T-helper 2 cell treated with Interferon-gamma antibody and Interleukin-4, amounts not matched to agents 5 μg/mL and 100 μg/mL, for 36 hours (primary cell): ENCODE measurements at regions not wholly inside any gene's neighbourhood (a gene's known extent, or its start where the extent isn't known, plus 50 kb on each side); places are given as distances from the start of the nearest gene placed in this dataset.
"Not testable (repeated sequence)": the region's sequence is repeated elsewhere in the genome, so short reads cannot be mapped to it uniquely, and the experiment has no call there.

Experiments used
- DNase-seq: peaks from one replicate; pipeline ENCODE4 v3.0.0; 2021; ENCODE audit warnings: low spot score
- H3K27ac Mint-ChIP-seq: one replicate; pipeline ENCODE4 v1.8.0; 2021; ENCODE audit warnings: mild to moderate bottlenecking, mixed read lengths
- H3K27me3 Mint-ChIP-seq: one replicate; pipeline ENCODE4 v1.8.0; 2021; ENCODE audit warnings: low read depth, mixed read lengths
- H3K36me3 Mint-ChIP-seq: one replicate; pipeline ENCODE4 v1.8.0; 2021; ENCODE audit warnings: low read depth, mixed read lengths
- H3K4me1 Mint-ChIP-seq: one replicate; pipeline ENCODE4 v1.8.0; 2021; ENCODE audit warnings: low read depth, mixed read lengths
- H3K4me3 Mint-ChIP-seq: one replicate; pipeline ENCODE4 v1.8.0; 2022; ENCODE audit warnings: mild to moderate bottlenecking, moderate library complexity, mixed read lengths
- H3K9me3 Mint-ChIP-seq: one replicate; pipeline ENCODE4 v1.8.0; 2021; ENCODE audit warnings: mixed read lengths

DNA sequence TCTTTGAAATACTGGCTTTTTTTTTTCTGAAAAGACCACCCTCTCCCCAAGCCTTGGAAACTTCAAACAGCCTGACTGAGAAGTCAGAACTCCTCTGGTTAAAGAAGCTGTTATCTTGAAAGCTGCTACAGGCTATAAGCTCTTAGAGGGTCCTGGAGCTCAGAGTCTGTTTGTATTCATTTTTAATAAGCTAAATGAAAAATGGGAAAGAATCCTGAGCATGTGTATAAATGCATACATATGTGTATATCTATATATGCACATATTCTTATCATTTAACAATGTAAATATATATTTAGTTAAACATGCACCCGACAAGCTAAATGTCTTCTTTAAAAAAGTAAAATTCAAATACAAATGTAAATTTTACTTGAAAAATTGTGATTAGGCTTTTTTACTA, 494.9 kb upstream of the POU3F2 start:
- Mint-ChIP-seq H3K27me3 (no peaks in the 10 kb centered on the region), H3K4me1 (no peaks in the 10 kb centered on the region), H3K27ac (no peak overlapping the region), H3K36me3 (no peaks in the 10 kb centered on the region), H3K9me3 (no peaks in the 10 kb centered on the region), H3K4me3 (no peak overlapping the region)
- no peak for DNase-seq

DNA sequence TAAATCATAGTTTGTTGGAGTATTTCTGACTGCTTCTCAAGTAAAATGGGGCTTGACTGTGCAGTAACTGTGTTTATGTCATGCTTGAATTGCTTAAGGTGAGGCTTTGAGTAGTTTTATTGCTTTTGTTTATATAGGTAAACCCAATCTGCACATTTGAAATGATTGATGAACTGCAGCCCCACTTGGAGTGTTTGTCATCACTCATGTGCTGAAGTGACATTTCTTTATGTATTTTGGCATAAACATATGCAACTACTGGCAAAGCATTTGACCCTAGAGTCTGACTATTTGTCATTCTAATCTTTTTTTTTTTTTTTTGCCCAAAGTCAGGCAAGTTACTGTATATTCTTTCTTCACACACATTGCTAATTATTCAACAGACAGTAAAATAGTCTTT, 491.4 kb upstream of the POU3F2 start:
- no peaks in the 10 kb centered on the region for H3K36me3 Mint-ChIP-seq
- DNase-seq, result no peak

DNA sequence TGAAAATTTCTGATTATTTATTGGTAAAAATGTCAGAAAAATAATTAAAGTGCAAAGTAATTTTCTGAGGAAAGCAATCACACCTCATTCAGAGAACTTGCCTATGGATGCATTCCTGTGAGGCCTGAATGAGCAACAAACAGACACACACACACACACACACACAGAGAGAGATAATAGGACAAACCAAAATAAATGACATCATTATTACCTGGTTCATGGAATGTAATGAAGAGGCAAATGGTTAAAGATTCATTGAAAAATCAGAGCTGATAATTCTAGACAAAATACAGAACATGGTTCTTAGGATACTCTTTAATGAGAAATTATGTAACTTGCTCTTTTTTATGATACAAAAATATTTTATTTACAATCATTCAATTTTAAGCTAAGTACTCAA, 490.6 kb upstream of the POU3F2 start:
- Mint-ChIP-seq H3K27me3 (no peaks in the 10 kb centered on the region), H3K9me3 (no peaks in the 10 kb centered on the region), H3K27ac (no peak overlapping the region), H3K36me3 (no peaks in the 10 kb centered on the region), H3K4me3 (no peak overlapping the region), H3K4me1 (no peaks in the 10 kb centered on the region)
- no peak for DNase-seq

More for the DNA sequence above, 491.4 kb upstream of the POU3F2 start:
- Mint-ChIP-seq H3K4me3 (no peak overlapping the region), H3K27ac (no peak overlapping the region), H3K27me3 (no peaks in the 10 kb centered on the region), H3K4me1 (no peaks in the 10 kb centered on the region), H3K9me3 (no peaks in the 10 kb centered on the region)

DNA sequence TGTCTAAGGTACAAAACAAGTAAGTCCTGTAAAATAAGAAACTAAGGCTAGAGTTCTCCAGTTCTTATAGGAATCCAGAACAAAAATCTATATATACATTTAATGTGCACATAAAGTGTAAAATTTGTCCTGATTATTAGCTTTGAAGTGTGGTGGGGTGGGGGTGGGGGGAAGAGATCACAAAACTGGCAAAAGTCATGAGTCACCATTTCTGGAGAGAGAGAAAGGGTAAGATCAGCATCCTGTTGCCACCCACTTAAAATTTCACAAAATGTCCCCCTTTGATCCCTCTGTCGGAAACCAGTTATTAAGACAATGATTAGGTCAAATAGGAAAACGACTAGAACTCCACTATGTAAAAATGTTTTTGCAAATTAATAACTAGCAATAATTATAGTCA, 482.0 kb upstream of the POU3F2 start:
- no peak overlapping the region for H3K27ac Mint-ChIP-seq
- DNase-seq, result no peak
- H3K27me3 Mint-ChIP-seq, result no peaks in the 10 kb centered on the region
- H3K36me3 Mint-ChIP-seq, result no peaks in the 10 kb centered on the region
- H3K4me1 Mint-ChIP-seq, result no peaks in the 10 kb centered on the region
- no peak overlapping the region for H3K4me3 Mint-ChIP-seq
- no peaks in the 10 kb centered on the region for H3K9me3 Mint-ChIP-seq

DNA sequence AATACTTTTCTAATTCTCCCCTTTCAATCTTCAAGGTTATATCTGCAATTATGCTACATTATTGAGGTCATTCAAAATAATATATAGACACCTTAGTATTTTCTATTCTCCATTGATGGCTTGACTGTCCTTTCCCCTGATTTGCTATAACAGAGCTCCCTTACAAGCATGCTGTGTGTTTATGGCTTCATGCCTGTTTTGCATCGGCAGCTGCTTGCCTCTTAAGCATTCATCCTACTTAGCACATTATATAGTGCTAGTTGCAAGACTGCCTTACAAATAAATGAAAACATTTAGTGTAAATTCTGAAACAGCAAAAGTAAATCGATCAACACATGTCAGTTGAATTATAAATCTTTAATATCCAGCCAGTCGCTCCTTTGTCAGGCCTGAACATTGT, 476.2 kb upstream of the POU3F2 start:
- H3K36me3 Mint-ChIP-seq, result no peaks in the 10 kb centered on the region
- no peaks in the 10 kb centered on the region for H3K27me3 Mint-ChIP-seq
- H3K4me3 Mint-ChIP-seq, result no peak overlapping the region
- no peak for DNase-seq
- H3K4me1 Mint-ChIP-seq, result no peaks in the 10 kb centered on the region
- no peak overlapping the region for H3K27ac Mint-ChIP-seq
- H3K9me3 Mint-ChIP-seq, result no peaks in the 10 kb centered on the region

DNA sequence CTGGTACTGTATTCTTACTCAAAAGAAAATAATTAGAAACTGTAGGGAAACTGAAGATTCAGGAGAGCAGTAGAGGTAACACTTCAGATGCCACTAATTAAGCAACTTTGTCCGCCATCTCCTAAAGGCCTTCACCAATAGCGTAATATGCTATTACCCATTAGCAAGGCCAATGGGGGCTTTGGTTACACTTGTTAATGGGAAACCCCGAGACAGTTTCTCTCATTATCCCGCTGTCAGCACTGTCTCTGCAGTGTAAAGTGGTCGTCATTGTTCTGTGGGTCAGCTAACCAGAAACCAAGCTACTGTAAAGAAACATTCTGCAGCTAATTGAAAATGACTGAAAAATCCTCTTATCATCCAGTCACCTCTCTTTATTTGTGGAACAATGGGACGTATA, 468.0 kb upstream of the POU3F2 start:
- Mint-ChIP-seq H3K27ac (no peak overlapping the region), H3K4me3 (no peak overlapping the region), H3K36me3 (no peaks in the 10 kb centered on the region), H3K9me3 (no peaks in the 10 kb centered on the region), H3K4me1 (no peaks in the 10 kb centered on the region), H3K27me3 (no peaks in the 10 kb centered on the region)
- DNase-seq, result no peak

DNA sequence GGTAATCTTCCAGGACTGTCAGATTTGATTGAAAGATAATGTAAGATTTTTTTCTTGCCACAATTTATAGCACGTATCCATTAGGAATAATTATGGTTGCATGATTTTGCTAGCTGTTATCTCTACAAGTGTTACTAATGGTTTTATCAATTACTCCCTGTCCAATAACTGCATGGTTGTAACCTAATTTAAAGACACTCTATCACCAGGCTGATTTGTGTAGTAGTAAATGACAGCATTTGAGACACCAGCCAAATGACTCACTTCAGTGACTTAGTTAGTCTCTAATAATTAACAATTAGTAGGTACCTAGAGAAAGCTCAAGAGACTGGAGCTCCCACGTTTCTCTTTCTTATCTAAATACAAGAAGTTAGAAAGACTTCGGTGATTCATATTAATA, 453.8 kb upstream of the POU3F2 start:
- H3K4me3 Mint-ChIP-seq, result no peak overlapping the region
- H3K36me3 Mint-ChIP-seq, result no peaks in the 10 kb centered on the region
- no peaks in the 10 kb centered on the region for H3K9me3 Mint-ChIP-seq
- no peak overlapping the region for H3K27ac Mint-ChIP-seq
- H3K4me1 Mint-ChIP-seq, result no peaks in the 10 kb centered on the region
- no peak for DNase-seq
- H3K27me3 Mint-ChIP-seq, result no peaks in the 10 kb centered on the region

DNA sequence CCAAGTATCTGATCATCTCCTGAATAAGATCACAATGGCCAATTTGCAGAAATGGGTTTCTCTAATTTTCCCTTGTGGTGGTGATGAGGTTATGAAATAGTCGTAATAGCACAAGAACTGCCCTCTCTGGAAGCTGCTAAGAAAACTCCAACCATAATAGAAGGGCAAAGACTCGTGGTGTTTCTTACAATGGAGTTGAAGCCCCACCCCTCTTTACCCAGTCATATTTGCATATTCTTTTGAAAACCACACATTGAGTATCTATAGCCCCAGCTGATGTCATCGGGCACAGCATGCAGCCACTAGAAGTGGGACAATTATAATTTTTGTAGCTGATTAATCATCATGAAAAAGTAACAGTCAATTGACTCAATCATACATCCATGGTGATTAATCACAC, 452.1 kb upstream of the POU3F2 start:
- H3K4me3 Mint-ChIP-seq, result no peak overlapping the region
- DNase-seq, result no peak
- no peaks in the 10 kb centered on the region for H3K9me3 Mint-ChIP-seq
- no peak overlapping the region for H3K27ac Mint-ChIP-seq
- no peaks in the 10 kb centered on the region for H3K27me3 Mint-ChIP-seq
- no peaks in the 10 kb centered on the region for H3K36me3 Mint-ChIP-seq
- no peaks in the 10 kb centered on the region for H3K4me1 Mint-ChIP-seq

DNA sequence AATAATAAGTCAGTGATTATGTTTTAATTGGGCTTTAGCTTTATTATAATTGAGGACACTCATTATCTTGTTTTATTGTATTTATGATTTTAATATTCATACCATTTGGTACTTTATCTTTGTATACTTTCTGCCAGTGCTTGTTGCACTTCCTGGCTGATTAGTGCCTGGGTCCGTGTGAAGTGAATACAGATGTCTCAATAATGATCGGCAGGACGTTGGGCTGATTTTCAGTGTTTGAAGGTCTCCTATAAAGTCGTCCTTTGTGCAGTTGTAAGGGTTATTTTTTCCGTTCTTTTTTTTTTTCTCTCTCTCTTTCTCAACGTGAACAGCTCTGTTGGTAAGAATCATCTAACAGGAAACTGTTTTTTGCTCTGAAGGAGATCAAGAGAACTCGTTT, 450.0 kb upstream of the POU3F2 start:
- H3K9me3 Mint-ChIP-seq, result no peaks in the 10 kb centered on the region
- no peaks in the 10 kb centered on the region for H3K4me1 Mint-ChIP-seq
- no peak overlapping the region for H3K27ac Mint-ChIP-seq
- H3K27me3 Mint-ChIP-seq, result no peaks in the 10 kb centered on the region
- no peak for DNase-seq
- H3K36me3 Mint-ChIP-seq, result no peaks in the 10 kb centered on the region
- H3K4me3 Mint-ChIP-seq, result no peak overlapping the region

DNA sequence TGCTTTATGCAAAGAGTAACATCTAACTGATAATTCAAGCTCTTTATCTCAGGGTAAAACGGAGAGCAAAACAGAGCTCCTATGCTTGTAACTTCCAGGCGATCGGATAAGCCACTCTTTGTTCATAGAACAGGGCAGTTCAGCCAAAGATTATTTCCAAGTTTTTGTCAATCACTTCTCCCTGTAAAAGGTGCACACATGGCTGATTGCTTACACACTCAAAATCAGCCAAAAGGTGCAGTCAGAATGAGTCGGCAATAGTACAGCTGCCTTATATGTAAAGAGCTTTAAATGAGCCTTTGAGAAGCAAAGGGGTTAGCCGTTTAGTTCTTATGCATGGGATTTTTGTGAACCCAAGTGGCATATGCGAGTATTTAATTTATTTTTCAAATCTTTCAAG, 449.6 kb upstream of the POU3F2 start:
- no peak for DNase-seq
- Mint-ChIP-seq H3K4me1 (no peaks in the 10 kb centered on the region), H3K27me3 (no peaks in the 10 kb centered on the region), H3K36me3 (no peaks in the 10 kb centered on the region), H3K9me3 (no peaks in the 10 kb centered on the region), H3K27ac (no peak overlapping the region), H3K4me3 (no peak overlapping the region)

DNA sequence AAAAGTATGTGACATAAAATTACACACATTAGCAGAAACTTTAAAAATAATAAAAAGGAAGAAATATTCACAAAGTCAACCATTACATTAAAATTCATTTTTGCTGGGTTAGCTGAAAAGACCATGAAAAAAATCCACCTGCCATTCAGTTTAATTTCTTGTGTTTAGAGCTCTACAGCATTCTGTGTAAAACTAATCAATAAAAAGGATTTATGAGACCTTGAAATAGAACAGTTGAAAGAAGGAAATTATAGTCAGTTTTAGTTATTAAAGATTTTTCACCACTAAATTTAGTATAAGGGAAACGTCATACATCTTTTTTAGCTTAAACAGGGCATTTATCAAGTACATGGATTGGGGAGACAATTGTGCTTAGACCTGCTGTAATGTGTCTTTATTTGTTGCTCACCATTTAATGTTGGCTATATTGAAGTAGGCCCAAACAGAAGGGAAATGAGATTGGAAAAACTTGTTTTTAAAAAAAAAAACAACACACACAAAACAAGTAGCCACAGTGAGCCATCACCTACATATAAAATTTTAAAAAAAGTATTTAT, 438.7 kb upstream of the POU3F2 start:
- no peak overlapping the region for H3K27ac Mint-ChIP-seq
- no peak for DNase-seq

DNA sequence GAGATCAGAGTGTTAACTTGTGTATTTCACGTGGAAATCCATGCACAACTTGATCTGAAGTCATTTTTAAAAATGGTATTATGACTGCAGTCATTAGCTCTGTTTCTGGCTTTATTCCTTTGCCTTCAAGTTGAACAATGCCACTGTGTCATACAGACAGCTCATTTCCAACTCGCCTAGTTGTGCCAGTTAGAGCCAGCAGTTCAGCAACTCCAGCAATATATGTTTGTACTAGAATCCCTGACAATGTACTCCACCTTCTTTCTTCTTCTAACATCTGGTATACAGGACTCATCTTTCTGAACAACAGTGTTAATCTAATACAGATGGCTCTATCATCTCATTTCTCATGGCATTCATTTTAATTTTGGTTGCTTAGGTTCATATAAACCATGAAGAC, 418.3 kb upstream of the POU3F2 start:
- no peaks in the 10 kb centered on the region for H3K4me1 Mint-ChIP-seq
- DNase-seq, result no peak
- H3K36me3 Mint-ChIP-seq, result no peaks in the 10 kb centered on the region
- H3K27ac Mint-ChIP-seq, result no peak overlapping the region
- H3K27me3 Mint-ChIP-seq, result no peaks in the 10 kb centered on the region
- peaks cover 13% of the 10 kb centered on the region for H3K9me3 Mint-ChIP-seq
- H3K4me3 Mint-ChIP-seq, result no peak overlapping the region

More for the DNA sequence above, 438.7 kb upstream of the POU3F2 start:
- H3K36me3 Mint-ChIP-seq, result no peaks in the 10 kb centered on the region
- no peaks in the 10 kb centered on the region for H3K27me3 Mint-ChIP-seq
- no peak overlapping the region for H3K4me3 Mint-ChIP-seq
- no peaks in the 10 kb centered on the region for H3K4me1 Mint-ChIP-seq
- H3K9me3 Mint-ChIP-seq, result no peaks in the 10 kb centered on the region

DNA sequence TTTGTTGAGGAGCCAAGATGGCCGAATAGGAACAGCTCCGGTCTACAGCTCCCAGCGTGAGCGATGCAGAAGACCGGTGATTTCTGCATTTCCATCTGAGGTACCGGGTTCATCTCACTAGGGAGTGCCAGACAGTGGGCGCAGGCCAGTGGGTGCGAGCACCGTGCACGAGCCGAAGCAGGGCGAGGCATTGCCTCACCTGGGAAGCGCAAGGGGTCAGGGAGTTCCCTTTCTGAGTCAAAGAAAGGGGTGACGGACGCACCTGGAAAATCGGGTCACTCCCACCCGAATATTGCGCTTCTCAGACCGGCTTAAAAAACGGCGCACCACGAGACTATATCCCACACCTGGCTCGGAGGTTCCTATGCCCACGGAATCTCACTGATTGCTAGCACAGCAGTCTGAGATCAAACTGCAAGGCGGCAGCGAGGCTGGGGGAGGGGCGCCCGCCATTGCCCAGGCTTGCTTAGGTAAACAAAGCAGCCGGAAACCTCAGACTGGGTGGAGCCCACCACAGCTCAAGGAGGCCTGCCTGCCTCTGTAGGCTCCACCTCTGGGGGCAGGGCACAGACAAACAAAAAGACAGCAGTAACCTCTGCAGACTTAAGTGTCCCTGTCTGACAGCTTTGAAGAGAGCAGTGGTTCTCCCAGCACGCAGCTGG, 417.7 kb upstream of the POU3F2 start:
- H3K27me3 Mint-ChIP-seq, H3K4me3 Mint-ChIP-seq, DNase-seq, H3K4me1 Mint-ChIP-seq, H3K27ac Mint-ChIP-seq, H3K36me3 Mint-ChIP-seq: not testable (repeated sequence)
- H3K9me3 Mint-ChIP-seq, result peaks cover 13% of the 10 kb centered on the region

DNA sequence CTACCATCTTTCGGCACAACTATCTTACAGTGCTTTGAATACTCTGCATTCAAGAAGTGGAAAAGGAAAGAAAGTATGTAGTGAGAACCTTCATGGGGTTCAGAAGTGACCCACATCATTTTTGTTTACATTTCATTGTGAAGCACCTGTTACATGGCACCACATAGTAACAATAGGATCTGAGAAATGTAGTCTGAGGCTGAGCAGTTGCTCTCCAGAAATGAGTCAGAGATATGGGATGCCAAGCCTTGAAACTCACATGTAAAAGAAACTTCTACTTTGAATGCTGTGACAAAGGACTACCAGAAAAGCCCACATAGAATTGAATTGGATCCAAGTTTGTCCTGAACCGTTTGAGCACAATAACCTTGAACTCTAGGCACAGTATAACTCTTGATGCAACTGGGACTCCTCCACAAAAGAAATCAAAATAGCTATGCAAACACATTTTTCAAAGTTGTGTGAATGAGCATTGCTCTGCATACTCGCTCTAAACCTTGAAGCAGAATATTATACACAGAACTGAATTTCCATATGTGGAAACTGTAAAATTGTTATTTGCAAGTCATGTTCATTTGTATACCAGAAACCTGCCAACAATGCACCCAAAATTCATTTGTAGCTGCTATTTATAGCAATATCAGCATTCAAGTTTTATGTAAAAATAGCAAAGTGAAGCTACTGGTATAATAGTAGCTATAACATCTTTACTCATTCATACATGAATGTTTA, 400.9 kb upstream of the POU3F2 start:
- Mint-ChIP-seq H3K27me3 (no peaks in the 10 kb centered on the region), H3K4me1 (no peaks in the 10 kb centered on the region), H3K9me3 (peaks cover 3% of the 10 kb centered on the region), H3K27ac (no peak overlapping the region), H3K4me3 (no peak overlapping the region), H3K36me3 (no peaks in the 10 kb centered on the region)
- DNase-seq, result no peak

DNA sequence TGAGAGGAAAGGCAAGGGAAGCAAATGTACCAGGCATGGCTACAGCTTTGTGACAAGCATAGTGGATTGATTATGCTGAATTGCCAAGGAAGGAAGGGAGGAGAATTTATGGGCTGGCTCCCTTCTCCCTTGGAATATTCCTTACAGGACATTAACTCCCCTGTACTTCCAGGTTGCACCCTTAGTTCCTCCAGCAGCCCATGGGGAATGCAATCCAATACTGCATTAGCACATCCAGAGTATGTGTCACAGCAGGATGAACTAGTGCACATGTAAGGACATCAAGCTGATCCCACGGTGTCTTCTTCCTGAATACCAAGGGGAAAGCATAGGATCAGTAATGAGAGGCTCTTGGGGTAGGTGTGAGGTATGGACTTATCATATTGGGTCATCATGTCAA, 390.7 kb upstream of the POU3F2 start:
- Mint-ChIP-seq H3K4me1 (no peaks in the 10 kb centered on the region), H3K27me3 (no peaks in the 10 kb centered on the region), H3K27ac (no peak overlapping the region), H3K9me3 (no peaks in the 10 kb centered on the region), H3K4me3 (no peak overlapping the region), H3K36me3 (no peaks in the 10 kb centered on the region)
- DNase-seq, result no peak
